Brain microvascular endothelial cell (primary cell): ENCODE measurements at regions not wholly inside any gene's neighbourhood (a gene's known extent, or its start where the extent isn't known, plus 50 kb on each side); places are given as distances from the start of the nearest gene placed in this dataset.

Source experiments
- DNase-seq: peaks from one replicate; pipeline ENCODE4 v3.0.0-alpha.2; 2020
- H3K27ac ChIP-seq: fragments of 250-450 bp; sonication (Bioruptor Pico); 2 replicates; pipeline ENCODE4 v1.5.1; 2020; ENCODE audit warnings: mild to moderate bottlenecking, moderate library complexity
- H3K27me3 ChIP-seq: fragments of 250-450 bp; sonication (Bioruptor Pico); replicated peaks from 2 replicates; pipeline ENCODE4 v1.5.1; 2020; ENCODE audit warnings: mild to moderate bottlenecking
- H3K36me3 ChIP-seq: fragments of 250-450 bp; sonication (Bioruptor Pico); replicated peaks from 2 replicates; pipeline ENCODE4 v1.5.1; 2020; ENCODE audit warnings: mild to moderate bottlenecking
- H3K4me3 ChIP-seq: 2 replicates; pipeline ENCODE4 v1.5.1; 2011; ENCODE audit warnings: low read depth, mild to moderate bottlenecking, control low read depth, low read length, moderate library complexity
- CTCF ChIP-seq: IDR thresholded peaks from 2 replicates; pipeline ENCODE4 v1.5.1; 2011; ENCODE audit warnings: low read depth, mild to moderate bottlenecking, moderate library complexity, low read length, control low read depth, inconsistent platforms; ENCODE audit errors: missing control alignments
- in situ Hi-C: cut with HindIII; loops from 2 replicates; pipeline ENCODE4 v1.10.0; 2017; ENCODE audit warnings: low sequenced_read_pairs, low pct_ligation_motif_present

GRCh38 chr5:61970218-61970617, 335.8 kb upstream of the KIF2A start:
- H3K27me3 ChIP-seq: no peaks in the 10 kb centered on the region
- H3K27ac ChIP-seq: no peak overlapping the region
- no peaks in the 10 kb centered on the region for H3K36me3 ChIP-seq
- TF ChIP-seq CTCF: no peak
- no peak overlapping the region for H3K4me3 ChIP-seq
- DNase-seq: no peak
- in situ Hi-C loops: no loop called here

GRCh38 chr5:61974680-61975079, 331.3 kb upstream of the KIF2A start:
- TF ChIP-seq CTCF: no peak
- H3K27me3 ChIP-seq: no peaks in the 10 kb centered on the region
- no peaks in the 10 kb centered on the region for H3K36me3 ChIP-seq
- in situ Hi-C loops: no loop called here
- DNase-seq: no peak
- no peak overlapping the region for H3K27ac ChIP-seq
- H3K4me3 ChIP-seq: no peak overlapping the region

- TF ChIP-seq CTCF: no peak
- Histone ChIP-seq H3K4me3 (no peak overlapping the region), H3K27ac (no peak overlapping the region), H3K27me3 (no peaks in the 10 kb centered on the region), H3K36me3 (no peaks in the 10 kb centered on the region)
- no peak for DNase-seq
- in situ Hi-C loops: no loop called here
Observed at GRCh38 chr5:61981886-61982285, 324.1 kb upstream of the KIF2A start.

- Histone ChIP-seq H3K27ac (no peak overlapping the region), H3K4me3 (no peak overlapping the region), H3K36me3 (no peaks in the 10 kb centered on the region), H3K27me3 (no peaks in the 10 kb centered on the region)
- DNase-seq: no peak
- in situ Hi-C loops: no loop called here
- no peak for TF ChIP-seq CTCF
Observed at GRCh38 chr5:61991430-61991829, 314.6 kb upstream of the KIF2A start.

- H3K4me3 ChIP-seq: no peak overlapping the region
- TF ChIP-seq CTCF: no peak
- DNase-seq: no peak
- no peaks in the 10 kb centered on the region for H3K36me3 ChIP-seq
- H3K27me3 ChIP-seq: no peaks in the 10 kb centered on the region
- in situ Hi-C loops: no loop called here
- H3K27ac ChIP-seq: no peak overlapping the region
Observed at GRCh38 chr5:61991866-61992265, 314.1 kb upstream of the KIF2A start.

- Histone ChIP-seq H3K4me3 (no peak overlapping the region), H3K36me3 (no peaks in the 10 kb centered on the region), H3K27me3 (no peaks in the 10 kb centered on the region), H3K27ac (no peak overlapping the region)
- no peak for DNase-seq
- TF ChIP-seq CTCF: no peak
- in situ Hi-C loops: no loop called here
Observed at GRCh38 chr5:61993295-61993927, 312.6 kb upstream of the KIF2A start.
